ENCODE measurements at regions not wholly inside any gene's neighbourhood (a gene's known extent, or its start where the extent isn't known, plus 50 kb on each side); places are given as distances from the start of the nearest gene placed in this dataset.

GRCh38 chr2:76163860-76164259, 453.1 kb upstream of the GCFC2 start:
- TF ChIP-seq CTCF (IDR thresholded peaks at IDR 0.05; ENCODE audit: poor library complexity) (no peak), EZH2phosphoT487 (IDR thresholded peaks at IDR 0.05; ENCODE audit: low read depth, severe bottlenecking, unreplicated experiment) (no peak), EZH2 (IDR thresholded peaks at IDR 0.05; ENCODE audit: borderline replicate concordance) (no peak)

All from hepatocyte (in vitro differentiated cells).